ENCODE measurements at regions not wholly inside any gene's neighbourhood (a gene's known extent, or its start where the extent isn't known, plus 50 kb on each side); places are given as distances from the start of the nearest gene placed in this dataset.

GRCh38 chr5:92588876-92589275, 992.1 kb downstream of the NR2F1-AS1 start:
- no peaks in the 10 kb centered on the region for H3K79me2 ChIP-seq (ENCODE audit: control insufficient read depth, insufficient read depth, low read length, unreplicated experiment)
- no peaks in the 10 kb centered on the region for H3K4me1 ChIP-seq (ENCODE audit: control insufficient read depth, insufficient read depth, low read length, unreplicated experiment)
- no peak overlapping the region for H3K4me3 ChIP-seq (ENCODE audit: low read depth, low read length)
- no peak overlapping the region for H2AFZ ChIP-seq (ENCODE audit: low read length, unreplicated experiment)
- no peaks in the 10 kb centered on the region for H3K27me3 ChIP-seq (ENCODE audit: insufficient read depth, low read length)
- no peak overlapping the region for H3K27ac ChIP-seq (ENCODE audit: low read depth, low read length)
- no peaks in the 10 kb centered on the region for H3K36me3 ChIP-seq (ENCODE audit: insufficient read depth, low read length)

GRCh38 chr5:92581690-92582089, 999.3 kb downstream of the NR2F1-AS1 start:
- no peak overlapping the region for H3K4me3 ChIP-seq (ENCODE audit: low read depth, low read length)
- H2AFZ ChIP-seq (ENCODE audit: low read length, unreplicated experiment) = no peak overlapping the region
- no peaks in the 10 kb centered on the region for H3K27me3 ChIP-seq (ENCODE audit: insufficient read depth, low read length)
- H3K27ac ChIP-seq (ENCODE audit: low read depth, low read length) = no peak overlapping the region
- no peaks in the 10 kb centered on the region for H3K4me1 ChIP-seq (ENCODE audit: control insufficient read depth, insufficient read depth, low read length, unreplicated experiment)
- H3K36me3 ChIP-seq (ENCODE audit: insufficient read depth, low read length) = no peaks in the 10 kb centered on the region
- H3K79me2 ChIP-seq (ENCODE audit: control insufficient read depth, insufficient read depth, low read length, unreplicated experiment) = no peaks in the 10 kb centered on the region

GRCh38 chr5:92581249-92581648, 999.8 kb downstream of the NR2F1-AS1 start:
- Histone ChIP-seq H3K4me1 (ENCODE audit: control insufficient read depth, insufficient read depth, low read length, unreplicated experiment) (no peaks in the 10 kb centered on the region), H3K36me3 (ENCODE audit: insufficient read depth, low read length) (no peaks in the 10 kb centered on the region), H3K27me3 (ENCODE audit: insufficient read depth, low read length) (no peaks in the 10 kb centered on the region), H2AFZ (ENCODE audit: low read length, unreplicated experiment) (no peak overlapping the region), H3K79me2 (ENCODE audit: control insufficient read depth, insufficient read depth, low read length, unreplicated experiment) (no peaks in the 10 kb centered on the region), H3K27ac (ENCODE audit: low read depth, low read length) (no peak overlapping the region), H3K4me3 (ENCODE audit: low read depth, low read length) (no peak overlapping the region)

- no peak overlapping the region for H3K27ac ChIP-seq (ENCODE audit: low read depth, low read length)
- H3K79me2 ChIP-seq (ENCODE audit: control insufficient read depth, insufficient read depth, low read length, unreplicated experiment) = no peaks in the 10 kb centered on the region
- H3K36me3 ChIP-seq (ENCODE audit: insufficient read depth, low read length) = no peaks in the 10 kb centered on the region
- no peaks in the 10 kb centered on the region for H3K27me3 ChIP-seq (ENCODE audit: insufficient read depth, low read length)
- H2AFZ ChIP-seq (ENCODE audit: low read length, unreplicated experiment) = no peak overlapping the region
- no peaks in the 10 kb centered on the region for H3K4me1 ChIP-seq (ENCODE audit: control insufficient read depth, insufficient read depth, low read length, unreplicated experiment)
- H3K4me3 ChIP-seq (ENCODE audit: low read depth, low read length) = no peak overlapping the region
Measured at GRCh38 chr5:92580814-92581213, 1000.2 kb downstream of the NR2F1-AS1 start.

GRCh38 chr5:92574023-92574422, 1007.0 kb downstream of the NR2F1-AS1 start:
- no peaks in the 10 kb centered on the region for H3K36me3 ChIP-seq (ENCODE audit: insufficient read depth, low read length)
- H3K4me3 ChIP-seq (ENCODE audit: low read depth, low read length) = no peak overlapping the region
- H3K79me2 ChIP-seq (ENCODE audit: control insufficient read depth, insufficient read depth, low read length, unreplicated experiment) = no peaks in the 10 kb centered on the region
- H2AFZ ChIP-seq (ENCODE audit: low read length, unreplicated experiment) = no peak overlapping the region
- H3K27ac ChIP-seq (ENCODE audit: low read depth, low read length) = no peak overlapping the region
- no peaks in the 10 kb centered on the region for H3K27me3 ChIP-seq (ENCODE audit: insufficient read depth, low read length)
- no peaks in the 10 kb centered on the region for H3K4me1 ChIP-seq (ENCODE audit: control insufficient read depth, insufficient read depth, low read length, unreplicated experiment)

GRCh38 chr5:92568522-92568921, 1012.5 kb downstream of the NR2F1-AS1 start:
- Histone ChIP-seq H3K36me3 (ENCODE audit: insufficient read depth, low read length) (no peaks in the 10 kb centered on the region), H3K79me2 (ENCODE audit: control insufficient read depth, insufficient read depth, low read length, unreplicated experiment) (no peaks in the 10 kb centered on the region), H2AFZ (ENCODE audit: low read length, unreplicated experiment) (no peak overlapping the region), H3K27me3 (ENCODE audit: insufficient read depth, low read length) (no peaks in the 10 kb centered on the region), H3K27ac (ENCODE audit: low read depth, low read length) (no peak overlapping the region), H3K4me1 (ENCODE audit: control insufficient read depth, insufficient read depth, low read length, unreplicated experiment) (no peaks in the 10 kb centered on the region), H3K4me3 (ENCODE audit: low read depth, low read length) (no peak overlapping the region)

GRCh38 chr5:92567831-92568450, 1013.1 kb downstream of the NR2F1-AS1 start:
- H3K36me3 ChIP-seq (ENCODE audit: insufficient read depth, low read length) = no peaks in the 10 kb centered on the region
- H3K27ac ChIP-seq (ENCODE audit: low read depth, low read length) = no peak overlapping the region
- peaks cover 1% of the 10 kb centered on the region for H3K4me1 ChIP-seq (ENCODE audit: control insufficient read depth, insufficient read depth, low read length, unreplicated experiment)
- H3K79me2 ChIP-seq (ENCODE audit: control insufficient read depth, insufficient read depth, low read length, unreplicated experiment) = no peaks in the 10 kb centered on the region
- H3K27me3 ChIP-seq (ENCODE audit: insufficient read depth, low read length) = no peaks in the 10 kb centered on the region
- no peak overlapping the region for H3K4me3 ChIP-seq (ENCODE audit: low read depth, low read length)
- no peak overlapping the region for H2AFZ ChIP-seq (ENCODE audit: low read length, unreplicated experiment)

GRCh38 chr5:92566113-92566786, 1014.8 kb downstream of the NR2F1-AS1 start:
- H3K79me2 ChIP-seq (ENCODE audit: control insufficient read depth, insufficient read depth, low read length, unreplicated experiment) = no peaks in the 10 kb centered on the region
- no peak overlapping the region for H3K4me3 ChIP-seq (ENCODE audit: low read depth, low read length)
- no peaks in the 10 kb centered on the region for H3K36me3 ChIP-seq (ENCODE audit: insufficient read depth, low read length)
- no peaks in the 10 kb centered on the region for H3K27me3 ChIP-seq (ENCODE audit: insufficient read depth, low read length)
- no peak overlapping the region for H2AFZ ChIP-seq (ENCODE audit: low read length, unreplicated experiment)
- peaks cover 18% of the 10 kb centered on the region for H3K4me1 ChIP-seq (ENCODE audit: control insufficient read depth, insufficient read depth, low read length, unreplicated experiment)
- H3K27ac ChIP-seq (ENCODE audit: low read depth, low read length) = no peak overlapping the region

- H3K36me3 ChIP-seq (ENCODE audit: insufficient read depth, low read length) = no peaks in the 10 kb centered on the region
- no peak overlapping the region for H3K27ac ChIP-seq (ENCODE audit: low read depth, low read length)
- peaks cover 22% of the 10 kb centered on the region for H3K4me1 ChIP-seq (ENCODE audit: control insufficient read depth, insufficient read depth, low read length, unreplicated experiment)
- no peak overlapping the region for H2AFZ ChIP-seq (ENCODE audit: low read length, unreplicated experiment)
- no peak overlapping the region for H3K4me3 ChIP-seq (ENCODE audit: low read depth, low read length)
- H3K27me3 ChIP-seq (ENCODE audit: insufficient read depth, low read length) = no peaks in the 10 kb centered on the region
- no peaks in the 10 kb centered on the region for H3K79me2 ChIP-seq (ENCODE audit: control insufficient read depth, insufficient read depth, low read length, unreplicated experiment)
Measured at GRCh38 chr5:92565673-92566072, 1015.3 kb downstream of the NR2F1-AS1 start.

- no peaks in the 10 kb centered on the region for H3K79me2 ChIP-seq (ENCODE audit: control insufficient read depth, insufficient read depth, low read length, unreplicated experiment)
- H3K4me3 ChIP-seq (ENCODE audit: low read depth, low read length) = peak overlapping the region; percentile 31; the same call in 1 of the 2 replicates
- no peaks in the 10 kb centered on the region for H3K36me3 ChIP-seq (ENCODE audit: insufficient read depth, low read length)
- H3K4me1 ChIP-seq (ENCODE audit: control insufficient read depth, insufficient read depth, low read length, unreplicated experiment) = peaks cover 43% of the 10 kb centered on the region
- H2AFZ ChIP-seq (ENCODE audit: low read length, unreplicated experiment) = peak overlapping the region; percentile 86
- H3K27me3 ChIP-seq (ENCODE audit: insufficient read depth, low read length) = no peaks in the 10 kb centered on the region
- H3K27ac ChIP-seq (ENCODE audit: low read depth, low read length) = peak overlapping the region; percentile 90
Measured at GRCh38 chr5:92562065-92562464, 1019.0 kb downstream of the NR2F1-AS1 start.

- H3K27ac ChIP-seq (ENCODE audit: low read depth, low read length) = peak overlapping the region; percentile 90
- H3K79me2 ChIP-seq (ENCODE audit: control insufficient read depth, insufficient read depth, low read length, unreplicated experiment) = no peaks in the 10 kb centered on the region
- H3K4me1 ChIP-seq (ENCODE audit: control insufficient read depth, insufficient read depth, low read length, unreplicated experiment) = peaks cover 43% of the 10 kb centered on the region
- H3K36me3 ChIP-seq (ENCODE audit: insufficient read depth, low read length) = no peaks in the 10 kb centered on the region
- H3K4me3 ChIP-seq (ENCODE audit: low read depth, low read length) = peak overlapping the region; percentile 31
- H2AFZ ChIP-seq (ENCODE audit: low read length, unreplicated experiment) = peak overlapping the region; percentile 19
- no peaks in the 10 kb centered on the region for H3K27me3 ChIP-seq (ENCODE audit: insufficient read depth, low read length)
Measured at GRCh38 chr5:92561411-92561959, 1019.5 kb downstream of the NR2F1-AS1 start.
